Ishikawa (cell line): ENCODE measurements at regions not wholly inside any gene's neighbourhood (a gene's known extent, or its start where the extent isn't known, plus 50 kb on each side); places are given as distances from the start of the nearest gene placed in this dataset.

Source experiments
- CEBPB ChIP-seq: IDR thresholded peaks from 2 replicates; pipeline ENCODE4 v1.6.1; 2012
- CREB1 ChIP-seq: IDR thresholded peaks from 2 replicates; pipeline ENCODE4 v1.6.1; 2012; ENCODE audit warnings: low read depth
- EGR1 ChIP-seq: IDR thresholded peaks from 2 replicates; pipeline ENCODE4 v1.6.1; 2012
- EP300 ChIP-seq: IDR thresholded peaks from 2 replicates; pipeline ENCODE4 v1.6.1; 2012; ENCODE audit warnings: borderline replicate concordance
- FOXM1 ChIP-seq: IDR thresholded peaks from 2 replicates; pipeline ENCODE4 v1.6.1; 2012; ENCODE audit warnings: low read depth, borderline replicate concordance
- MAX ChIP-seq: IDR thresholded peaks from 2 replicates; pipeline ENCODE4 v1.6.1; 2012
- NFIC ChIP-seq: IDR thresholded peaks from 2 replicates; pipeline ENCODE4 v1.6.1; 2012
- RAD21 ChIP-seq: IDR thresholded peaks from 2 replicates; pipeline ENCODE4 v1.6.1; 2012; ENCODE audit warnings: low read depth
- REST ChIP-seq: IDR thresholded peaks from 2 replicates; pipeline ENCODE4 v1.6.1; 2012; ENCODE audit warnings: low read depth, mild to moderate bottlenecking
- TAF1 ChIP-seq: IDR thresholded peaks from 2 replicates; pipeline ENCODE4 v1.6.1; 2012; ENCODE audit warnings: low read depth, mild to moderate bottlenecking
- TCF12 ChIP-seq: IDR thresholded peaks from 2 replicates; pipeline ENCODE4 v1.6.1; 2012; ENCODE audit warnings: low read depth
- TEAD4 ChIP-seq: IDR thresholded peaks from 2 replicates; pipeline ENCODE4 v1.6.1; 2012
- USF1 ChIP-seq: IDR thresholded peaks from 2 replicates; pipeline ENCODE4 v1.6.1; 2012
- YY1 ChIP-seq: IDR thresholded peaks from 2 replicates; pipeline ENCODE4 v1.6.1; 2012; ENCODE audit warnings: low read depth
- ZBTB7A ChIP-seq: IDR thresholded peaks from 2 replicates; pipeline ENCODE4 v1.6.1; 2012; ENCODE audit warnings: low read depth

GRCh38 chr1:185574139-185574875 is 159.9 kb upstream of the HMCN1 start:
- TF ChIP-seq NFIC: no peak
- TF ChIP-seq ZBTB7A: no peak
- TF ChIP-seq TAF1: no peak
- TF ChIP-seq REST: no peak
- TF ChIP-seq MAX: no peak

GRCh38 chr1:185573677-185574076 is 160.5 kb upstream of the HMCN1 start:
- TF ChIP-seq EP300 (no peak), TAF1 (no peak), YY1 (no peak), RAD21 (no peak), REST (no peak), FOXM1 (no peak), EGR1 (no peak), NFIC (no peak), CREB1 (no peak), TCF12 (no peak), USF1 (no peak)

GRCh38 chr1:185573162-185573561 is 161.0 kb upstream of the HMCN1 start:
- no peak for TF ChIP-seq EGR1
- TF ChIP-seq MAX: no peak
- no peak for TF ChIP-seq REST
- TF ChIP-seq TCF12: no peak
- no peak for TF ChIP-seq RAD21
- no peak for TF ChIP-seq YY1
- TF ChIP-seq TAF1: no peak
- no peak for TF ChIP-seq ZBTB7A
- no peak for TF ChIP-seq CEBPB
- no peak for TF ChIP-seq TEAD4
- no peak for TF ChIP-seq CREB1
- no peak for TF ChIP-seq FOXM1
- no peak for TF ChIP-seq EP300
- TF ChIP-seq NFIC: no peak
- TF ChIP-seq USF1: no peak

GRCh38 chr1:185570962-185571361 is 163.2 kb upstream of the HMCN1 start:
- no peak for TF ChIP-seq CEBPB
- TF ChIP-seq REST: no peak
- no peak for TF ChIP-seq CREB1
- no peak for TF ChIP-seq TAF1
- no peak for TF ChIP-seq MAX
- TF ChIP-seq USF1: no peak
- no peak for TF ChIP-seq TEAD4
- TF ChIP-seq RAD21: no peak
- TF ChIP-seq YY1: no peak
- TF ChIP-seq EGR1: no peak
- no peak for TF ChIP-seq EP300
- no peak for TF ChIP-seq FOXM1
- no peak for TF ChIP-seq TCF12
- TF ChIP-seq ZBTB7A: no peak
- no peak for TF ChIP-seq NFIC
